Tibial artery (tissue), 4 donors: ENCODE measurements at regions not wholly inside any gene's neighbourhood (a gene's known extent, or its start where the extent isn't known, plus 50 kb on each side); places are given as distances from the start of the nearest gene placed in this dataset.

Experiments used
- DNase-seq, 2 donors: peaks; one replicate each; pipeline ENCODE4 v3.0.0-alpha.2; 2019
- H3K27ac ChIP-seq, 2 donors: fragments of 200-600 bp; sonication (generic) in 1 of 2; 1 replicate in 1 of 2; 2 replicates in 1 of 2; pipeline ENCODE4 v1.5.1; 2018 to 2019; ENCODE audit warnings: mild to moderate bottlenecking in 1 of 2
- H3K27me3 ChIP-seq, 2 donors: fragments of 200-600 bp; sonication (generic) in 1 of 2; one replicate each; pipeline versions ENCODE4 v1.5.1 to v1.6.0; 2016 to 2019
- H3K36me3 ChIP-seq, 3 donors: fragments of 200-600 bp; sonication (generic) in 2 of 3; one replicate each; pipeline ENCODE4 v1.5.1; 2016 to 2019; ENCODE audit warnings: mild to moderate bottlenecking in 2 of 3
- H3K4me1 ChIP-seq, 4 donors: fragments of 200-600 bp; sonication (generic) in 2 of 4; 1 replicate in 3 of 4; 2 replicates in 1 of 4; pipeline ENCODE4 v1.5.1; 2016 to 2019
- H3K4me3 ChIP-seq, 2 donors: fragments of 200-600 bp; sonication (generic) in 1 of 2; 1 replicate in 1 of 2; 2 replicates in 1 of 2; pipeline ENCODE4 v1.5.1; 2018 to 2019; ENCODE audit warnings: mild to moderate bottlenecking in 2 of 2
- H3K9me3 ChIP-seq, 3 donors: fragments of 200-600 bp; sonication (generic) in 1 of 3; one replicate each; pipeline ENCODE4 v1.5.1; 2016 to 2019
- intact Hi-C: fragments of 100-400 bp; cut with DNase I; formaldehyde crosslinking; loops from one replicate; pipeline ENCODE4 v1.15.0; 2023; ENCODE audit warnings: low total_unique reads
- TF ChIP-seq, protein P1 (sequence below), 2 experiments: fragments of 200-600 bp in 1 of 2; fragments of 450-650 bp in 1 of 2; IDR thresholded peaks; one replicate each; pipeline ENCODE4 v1.5.1; 2017 to 2019; ENCODE audit warnings: antibody characterized with exemption in 2 of 2, mild to moderate bottlenecking in 1 of 2, moderate library complexity in 1 of 2

- Histone ChIP-seq H3K27ac (no peak overlapping the region), H3K9me3 (no peaks in the 10 kb centered on the region), H3K27me3 (no peaks in the 10 kb centered on the region), H3K4me3 (no peak overlapping the region), H3K36me3 (no peaks in the 10 kb centered on the region), H3K4me1 (peaks cover 0 to 12% (median 0%) of the 10 kb centered on the region in 4 donors)
- TF ChIP-seq, protein P1, sequence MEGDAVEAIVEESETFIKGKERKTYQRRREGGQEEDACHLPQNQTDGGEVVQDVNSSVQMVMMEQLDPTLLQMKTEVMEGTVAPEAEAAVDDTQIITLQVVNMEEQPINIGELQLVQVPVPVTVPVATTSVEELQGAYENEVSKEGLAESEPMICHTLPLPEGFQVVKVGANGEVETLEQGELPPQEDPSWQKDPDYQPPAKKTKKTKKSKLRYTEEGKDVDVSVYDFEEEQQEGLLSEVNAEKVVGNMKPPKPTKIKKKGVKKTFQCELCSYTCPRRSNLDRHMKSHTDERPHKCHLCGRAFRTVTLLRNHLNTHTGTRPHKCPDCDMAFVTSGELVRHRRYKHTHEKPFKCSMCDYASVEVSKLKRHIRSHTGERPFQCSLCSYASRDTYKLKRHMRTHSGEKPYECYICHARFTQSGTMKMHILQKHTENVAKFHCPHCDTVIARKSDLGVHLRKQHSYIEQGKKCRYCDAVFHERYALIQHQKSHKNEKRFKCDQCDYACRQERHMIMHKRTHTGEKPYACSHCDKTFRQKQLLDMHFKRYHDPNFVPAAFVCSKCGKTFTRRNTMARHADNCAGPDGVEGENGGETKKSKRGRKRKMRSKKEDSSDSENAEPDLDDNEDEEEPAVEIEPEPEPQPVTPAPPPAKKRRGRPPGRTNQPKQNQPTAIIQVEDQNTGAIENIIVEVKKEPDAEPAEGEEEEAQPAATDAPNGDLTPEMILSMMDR (IDR thresholded peaks at IDR 0.05), result no peak
- DNase-seq, result no peak
- intact Hi-C loops, result no loop called here
These were observed 228.9 kb upstream of the PITRM1 start for GRCh38 chr10:3401491-3401938.

- DNase-seq, result no peak
- no peak overlapping the region for H3K4me3 ChIP-seq
- TF ChIP-seq, protein P1 (IDR thresholded peaks at IDR 0.05), result no peak
- peak overlapping the region in 1 of 2 donors; percentile 2 for H3K27ac ChIP-seq
- no peaks in the 10 kb centered on the region for H3K27me3 ChIP-seq
- peaks cover 0 to 22% (median 4%) of the 10 kb centered on the region in 4 donors for H3K4me1 ChIP-seq
- H3K9me3 ChIP-seq, result no peaks in the 10 kb centered on the region
- intact Hi-C loops, result no loop called here
- no peaks in the 10 kb centered on the region for H3K36me3 ChIP-seq
These were observed 227.8 kb upstream of the PITRM1 start for GRCh38 chr10:3400348-3400747.

DNA sequence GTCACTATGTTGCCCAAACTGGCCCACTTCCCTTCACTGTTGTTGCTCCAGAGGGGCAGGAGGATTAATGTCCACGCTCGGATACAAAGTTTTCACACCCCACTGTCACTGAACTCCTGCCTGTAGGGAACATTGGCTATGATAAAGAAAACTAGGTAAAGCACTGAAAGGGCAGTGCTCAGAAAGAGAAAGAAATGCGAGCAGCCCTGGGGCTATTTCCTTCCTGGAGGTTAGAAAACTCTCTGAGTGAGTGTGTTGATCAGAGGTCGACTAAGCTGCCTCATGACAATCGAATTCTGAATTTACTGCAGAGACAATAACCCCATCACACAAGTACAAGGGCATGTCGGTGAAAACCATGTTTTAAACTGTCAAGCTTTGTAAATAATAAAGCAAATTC is 227.2 kb upstream of the PITRM1 start:
- TF ChIP-seq, protein P1 (IDR thresholded peaks at IDR 0.05), result no peak
- Histone ChIP-seq H3K27ac (peak overlapping the region in 1 of 2 donors; percentile 2), H3K27me3 (no peaks in the 10 kb centered on the region), H3K36me3 (no peaks in the 10 kb centered on the region), H3K9me3 (no peaks in the 10 kb centered on the region), H3K4me3 (no peak overlapping the region), H3K4me1 (peaks cover 0 to 25% (median 4%) of the 10 kb centered on the region in 4 donors)
- intact Hi-C loops, result no loop called here
- DNase-seq, result no peak

- no peak for DNase-seq
- Histone ChIP-seq H3K36me3 (no peaks in the 10 kb centered on the region), H3K9me3 (no peaks in the 10 kb centered on the region), H3K4me1 (peaks cover 0 to 25% (median 4%) of the 10 kb centered on the region in 4 donors), H3K4me3 (no peak overlapping the region), H3K27ac (no peak overlapping the region), H3K27me3 (no peaks in the 10 kb centered on the region)
- TF ChIP-seq, protein P1 (IDR thresholded peaks at IDR 0.05), result no peak
- intact Hi-C loops, result no loop called here
These were observed 226.5 kb upstream of the PITRM1 start for GRCh38 chr10:3398825-3399646.

DNA sequence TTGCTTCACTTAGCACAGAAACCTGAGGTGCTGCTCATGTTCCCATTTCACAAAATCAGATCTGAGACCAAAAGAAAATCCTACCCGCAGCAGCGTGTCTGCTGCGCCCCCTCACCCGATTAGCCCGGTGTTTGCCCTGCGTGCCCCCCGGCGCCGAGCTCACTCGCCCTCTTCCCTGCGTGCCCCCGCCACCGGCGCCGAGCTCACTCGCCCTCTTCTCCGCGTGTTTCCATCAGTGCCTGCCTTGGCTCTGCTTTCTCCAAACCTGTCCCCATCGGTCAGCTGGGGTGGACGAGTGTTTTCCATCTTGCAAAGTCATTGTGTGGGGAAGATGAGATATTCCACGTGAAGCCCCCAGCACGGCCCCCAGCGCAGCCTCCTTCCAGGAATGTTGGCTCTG is 225.3 kb upstream of the PITRM1 start:
- H3K4me3 ChIP-seq, result no peak overlapping the region
- no peaks in the 10 kb centered on the region for H3K9me3 ChIP-seq
- intact Hi-C loops, result no loop called here
- no peak for DNase-seq
- no peak overlapping the region for H3K27ac ChIP-seq
- H3K36me3 ChIP-seq, result no peaks in the 10 kb centered on the region
- peaks cover 0 to 25% (median 4%) of the 10 kb centered on the region in 4 donors for H3K4me1 ChIP-seq
- no peaks in the 10 kb centered on the region for H3K27me3 ChIP-seq
- TF ChIP-seq, protein P1 (IDR thresholded peaks at IDR 0.05), result no peak
